Smooth muscle cell (in vitro differentiated cells): ENCODE measurements at regions not wholly inside any gene's neighbourhood (a gene's known extent, or its start where the extent isn't known, plus 50 kb on each side); places are given as distances from the start of the nearest gene placed in this dataset.

Source experiments
- DNase-seq: peaks from one replicate; lab custom pipeline; 2025; ENCODE audit not compliant: unreplicated experiment; lab: John Stamatoyannopoulos, UW
- H2AFZ ChIP-seq: fragments of 200-600 bp; sonication (generic); 2 replicates; pipeline ENCODE4 v1.6.0; 2016; ENCODE audit warnings: antibody characterized with exemption, low read depth, mild to moderate bottlenecking
- H3F3A ChIP-seq: fragments of 200-600 bp; sonication (generic); 2 replicates; pipeline ENCODE4 v1.6.0; 2017; ENCODE audit warnings: antibody characterized with exemption, low read depth
- H3K27ac ChIP-seq: fragments of 200-600 bp; sonication (generic); 2 replicates; pipeline ENCODE4 v1.5.1; 2016; ENCODE audit warnings: low read depth, mild to moderate bottlenecking
- H3K27me3 ChIP-seq: fragments of 200-600 bp; sonication (generic); 2 replicates; pipeline ENCODE4 v1.6.1; 2016; ENCODE audit warnings: low read depth, mild to moderate bottlenecking
- H3K36me3 ChIP-seq: fragments of 200-600 bp; sonication (generic); 2 replicates; pipeline ENCODE4 v1.5.1; 2016; ENCODE audit warnings: low read depth
- H3K4me1 ChIP-seq: fragments of 200-600 bp; sonication (generic); 2 replicates; pipeline ENCODE4 v1.5.1; 2016; ENCODE audit warnings: low read depth
- H3K4me2 ChIP-seq: fragments of 200-600 bp; sonication (generic); 2 replicates; pipeline ENCODE4 v1.6.0; 2016; ENCODE audit warnings: mild to moderate bottlenecking
- H3K4me3 ChIP-seq: fragments of 200-600 bp; sonication (generic); 2 replicates; pipeline ENCODE4 v1.5.1; 2016; ENCODE audit warnings: mild to moderate bottlenecking
- H3K79me2 ChIP-seq: fragments of 200-600 bp; sonication (generic); 2 replicates; pipeline ENCODE4 v1.6.0; 2016; ENCODE audit warnings: low read depth, mild to moderate bottlenecking
- H3K9ac ChIP-seq: fragments of 200-600 bp; sonication (generic); 2 replicates; pipeline ENCODE4 v1.6.0; 2016; ENCODE audit warnings: low read depth
- H3K9me3 ChIP-seq: fragments of 200-600 bp; sonication (generic); replicated peaks from 2 replicates; pipeline ENCODE4 v1.5.1; 2016; ENCODE audit warnings: low read depth
- H4K20me1 ChIP-seq: fragments of 200-600 bp; sonication (generic); 2 replicates; pipeline ENCODE4 v1.6.0; 2016; ENCODE audit warnings: low read depth
- CTCF ChIP-seq: fragments of 200-600 bp; sonication (generic); IDR thresholded peaks from 2 replicates; pipeline ENCODE4 v1.5.1; 2017; ENCODE audit warnings: borderline replicate concordance, mild to moderate bottlenecking, antibody characterized with exemption; ENCODE audit not compliant: insufficient read depth, poor library complexity, severe bottlenecking
- WGBS: methylation state at CpG from one replicate; pipeline ENCODE4 v1.1.7; 2016; ENCODE audit warnings: low lambda C conversion rate; 5-methylcytosine and 5-hydroxymethylcytosine counted together

- no peak overlapping the region for H3K9ac ChIP-seq
- H3K9me3 ChIP-seq, result no peaks in the 10 kb centered on the region
- no peak overlapping the region for H3K4me3 ChIP-seq
- no peak overlapping the region for H3K27ac ChIP-seq
- H3K27me3 ChIP-seq, result peaks cover 45% of the 10 kb centered on the region
- WGBS, result 46% methylated on average over 13 of the region's 13 CpGs
- peak; percentile 59 for TF ChIP-seq CTCF
- H3K4me2 ChIP-seq, result no peak overlapping the region
- no peaks in the 10 kb centered on the region for H3K36me3 ChIP-seq
- no peaks in the 10 kb centered on the region for H4K20me1 ChIP-seq
- peak; percentile 3 for DNase-seq
- no peak overlapping the region for H2AFZ ChIP-seq
- no peaks in the 10 kb centered on the region for H3K79me2 ChIP-seq
- H3K4me1 ChIP-seq, result no peaks in the 10 kb centered on the region
- no peaks in the 10 kb centered on the region for H3F3A ChIP-seq
Observed at GRCh38 chr10:128263891-128264688, 137.9 kb upstream of the MKI67 start.

- Histone ChIP-seq H3K9me3 (no peaks in the 10 kb centered on the region), H3K79me2 (no peaks in the 10 kb centered on the region)
- no peak for DNase-seq
Observed at GRCh38 chr10:128265596-128265995, 139.4 kb upstream of the MKI67 start.

DNA sequence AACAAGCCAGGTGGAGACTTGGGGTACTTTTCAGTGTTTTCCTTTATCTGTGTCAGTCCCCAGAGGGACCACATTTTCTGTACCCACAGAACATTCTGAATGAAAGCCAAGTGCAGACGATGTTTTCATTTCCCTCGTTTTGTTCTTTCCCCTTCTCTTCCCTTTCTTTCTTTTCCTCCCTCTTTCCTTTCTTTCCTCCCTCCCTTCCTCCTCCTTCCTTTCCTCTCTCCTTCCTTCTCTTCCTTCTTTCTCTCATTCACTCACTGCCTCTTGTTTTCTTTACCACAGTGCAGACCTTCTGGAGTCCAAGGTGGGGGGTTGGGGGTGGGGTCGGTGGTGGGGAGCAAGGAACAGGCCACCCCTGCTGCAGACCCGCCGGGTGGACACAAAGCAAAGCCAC, 141.4 kb upstream of the MKI67 start:
- no peaks in the 10 kb centered on the region for H4K20me1 ChIP-seq
- H3K9me3 ChIP-seq, result no peaks in the 10 kb centered on the region
- no peak overlapping the region for H3K27ac ChIP-seq
- H3K27me3 ChIP-seq, result peaks cover 38% of the 10 kb centered on the region
- H3K36me3 ChIP-seq, result no peaks in the 10 kb centered on the region
- H3K4me1 ChIP-seq, result no peaks in the 10 kb centered on the region
- no peak overlapping the region for H3K9ac ChIP-seq
- TF ChIP-seq CTCF, result no peak
- H3F3A ChIP-seq, result no peaks in the 10 kb centered on the region
- H3K4me3 ChIP-seq, result no peak overlapping the region
- WGBS, result 77% methylated on average over 5 of the region's 5 CpGs
- no peak overlapping the region for H3K4me2 ChIP-seq
- no peak for DNase-seq
- no peaks in the 10 kb centered on the region for H3K79me2 ChIP-seq
- no peak overlapping the region for H2AFZ ChIP-seq

More at GRCh38 chr10:128265596-128265995, 139.4 kb upstream of the MKI67 start:
- Histone ChIP-seq H3K27ac (no peak overlapping the region), H4K20me1 (no peaks in the 10 kb centered on the region), H3K9ac (no peak overlapping the region), H3K27me3 (peaks cover 38% of the 10 kb centered on the region), H3K4me2 (no peak overlapping the region), H3K4me1 (no peaks in the 10 kb centered on the region), H3K4me3 (no peak overlapping the region), H3K36me3 (no peaks in the 10 kb centered on the region), H2AFZ (no peak overlapping the region), H3F3A (no peaks in the 10 kb centered on the region)
- TF ChIP-seq CTCF, result no peak
- WGBS, result 53% methylated on average over 28 of the region's 32 CpGs
